ENCODE measurements at regions not wholly inside any gene's neighbourhood (a gene's known extent, or its start where the extent isn't known, plus 50 kb on each side); places are given as distances from the start of the nearest gene placed in this dataset.

DNA sequence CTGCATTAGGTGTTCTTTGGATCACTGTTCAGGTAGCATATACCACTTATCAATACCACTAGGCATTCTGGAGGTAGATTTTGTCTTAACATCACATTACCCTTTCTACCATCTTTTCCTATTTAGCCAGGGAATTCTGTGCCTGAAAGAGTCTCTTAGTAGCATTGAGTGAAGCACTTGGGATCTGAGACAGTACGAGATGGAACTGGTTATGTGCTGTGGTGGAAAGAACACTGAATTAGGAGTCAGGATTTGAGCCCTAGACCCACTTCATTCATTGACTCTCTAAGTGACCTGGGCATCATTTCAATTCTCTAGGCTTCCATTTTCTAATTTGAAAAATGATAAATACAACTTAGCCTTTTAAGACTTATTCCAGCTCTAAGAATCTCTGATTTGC, 291.1 kb downstream of the DMAC1 start:
- H3K4me1 ChIP-seq: no peaks in the 10 kb centered on the region
- H3K36me3 ChIP-seq: no peaks in the 10 kb centered on the region
- DNase-seq: no peak
- H3K9me3 ChIP-seq: no peaks in the 10 kb centered on the region
- H3K27me3 ChIP-seq: no peaks in the 10 kb centered on the region
- no peak for ATAC-seq (ENCODE audit: low FRiP score in 2 of 2)
- H3K27ac ChIP-seq: no peak overlapping the region
- no peak overlapping the region for H3K4me3 ChIP-seq
- 88 to 94% methylated on average over 1 of the region's 1 CpG for WGBS, 2 donors
- TF ChIP-seq, protein P1, sequence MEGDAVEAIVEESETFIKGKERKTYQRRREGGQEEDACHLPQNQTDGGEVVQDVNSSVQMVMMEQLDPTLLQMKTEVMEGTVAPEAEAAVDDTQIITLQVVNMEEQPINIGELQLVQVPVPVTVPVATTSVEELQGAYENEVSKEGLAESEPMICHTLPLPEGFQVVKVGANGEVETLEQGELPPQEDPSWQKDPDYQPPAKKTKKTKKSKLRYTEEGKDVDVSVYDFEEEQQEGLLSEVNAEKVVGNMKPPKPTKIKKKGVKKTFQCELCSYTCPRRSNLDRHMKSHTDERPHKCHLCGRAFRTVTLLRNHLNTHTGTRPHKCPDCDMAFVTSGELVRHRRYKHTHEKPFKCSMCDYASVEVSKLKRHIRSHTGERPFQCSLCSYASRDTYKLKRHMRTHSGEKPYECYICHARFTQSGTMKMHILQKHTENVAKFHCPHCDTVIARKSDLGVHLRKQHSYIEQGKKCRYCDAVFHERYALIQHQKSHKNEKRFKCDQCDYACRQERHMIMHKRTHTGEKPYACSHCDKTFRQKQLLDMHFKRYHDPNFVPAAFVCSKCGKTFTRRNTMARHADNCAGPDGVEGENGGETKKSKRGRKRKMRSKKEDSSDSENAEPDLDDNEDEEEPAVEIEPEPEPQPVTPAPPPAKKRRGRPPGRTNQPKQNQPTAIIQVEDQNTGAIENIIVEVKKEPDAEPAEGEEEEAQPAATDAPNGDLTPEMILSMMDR (IDR thresholded peaks at IDR 0.05): no peak
- TF ChIP-seq POLR2A (IDR thresholded peaks at IDR 0.05) (no peak), EP300 (IDR thresholded peaks at IDR 0.05) (no peak), POLR2AphosphoS5 (IDR thresholded peaks at IDR 0.05) (no peak)

DNA sequence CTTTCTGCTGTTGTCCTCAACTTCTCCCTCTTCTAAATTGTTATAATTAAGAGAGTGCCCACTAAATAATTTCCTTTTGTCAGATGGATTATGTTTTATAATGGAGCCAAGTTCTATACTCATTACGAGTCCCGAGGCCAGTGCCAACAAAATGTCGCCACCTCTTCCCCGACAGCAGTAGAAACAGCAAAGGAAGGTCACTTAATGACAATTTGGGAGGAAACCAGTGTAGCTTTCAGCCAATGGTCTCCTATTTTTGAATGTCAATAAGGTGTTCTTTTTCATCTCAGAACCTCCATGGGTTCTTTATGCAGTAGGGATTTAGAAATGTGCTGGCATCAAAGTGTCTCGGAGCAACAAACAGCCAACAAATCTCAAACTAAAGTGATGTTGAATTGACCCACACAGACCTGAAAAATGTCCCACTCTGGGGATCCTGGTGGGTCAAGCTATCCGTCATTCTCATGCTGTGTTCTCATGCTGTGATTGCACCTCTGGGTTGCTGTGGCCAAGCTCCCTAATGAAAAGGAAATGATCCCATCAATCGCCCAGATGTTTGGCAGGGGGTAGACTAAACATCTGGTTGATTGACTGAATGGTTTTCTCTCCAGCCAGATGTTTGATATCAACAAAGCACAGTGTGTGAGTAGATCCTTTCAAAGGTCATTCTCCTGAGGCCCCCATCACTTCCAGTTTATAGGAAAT, 291.9 kb downstream of the DMAC1 start:
- Histone ChIP-seq H3K27ac (no peak overlapping the region), H3K36me3 (no peaks in the 10 kb centered on the region), H3K4me1 (no peaks in the 10 kb centered on the region), H3K4me3 (no peak overlapping the region), H3K9me3 (no peaks in the 10 kb centered on the region), H3K27me3 (no peaks in the 10 kb centered on the region)
- no peak for TF ChIP-seq EP300 (IDR thresholded peaks at IDR 0.05)
- no peak for TF ChIP-seq POLR2A (IDR thresholded peaks at IDR 0.05)
- no peak for TF ChIP-seq POLR2AphosphoS5 (IDR thresholded peaks at IDR 0.05)
- WGBS, 2 donors: 68 to 75% methylated on average over 6 to 7 of the region's 7 CpGs
- DNase-seq (no peak), ATAC-seq (ENCODE audit: low FRiP score in 2 of 2) (no peak)

DNA sequence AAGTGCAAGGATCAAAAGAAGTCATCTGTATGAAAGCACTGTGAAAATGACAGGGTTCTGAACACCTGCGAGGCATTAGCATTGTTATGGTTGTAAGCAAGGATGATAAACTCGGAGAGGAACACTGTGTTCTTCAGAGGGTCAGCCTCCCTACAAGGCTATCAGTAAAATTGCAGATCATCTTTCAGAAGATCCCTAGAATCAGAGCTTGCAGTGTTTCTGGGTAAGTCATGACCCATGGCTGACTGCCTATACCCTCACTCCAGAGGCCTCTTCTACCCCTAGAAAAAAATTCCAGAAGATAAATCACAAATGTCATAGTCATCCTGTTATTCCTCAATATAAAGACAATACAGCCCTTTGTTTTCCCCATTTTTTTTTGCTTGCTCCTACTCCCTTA, 292.6 kb downstream of the DMAC1 start:
- WGBS, 2 donors: 85 to 92% methylated on average over 2 of the region's 2 CpGs
- H3K27ac ChIP-seq: no peak overlapping the region
- no peaks in the 10 kb centered on the region for H3K9me3 ChIP-seq
- H3K4me3 ChIP-seq: no peak overlapping the region
- no peak for TF ChIP-seq POLR2A (IDR thresholded peaks at IDR 0.05)
- no peak for TF ChIP-seq POLR2AphosphoS5 (IDR thresholded peaks at IDR 0.05)
- TF ChIP-seq EP300 (IDR thresholded peaks at IDR 0.05): no peak
- TF ChIP-seq, protein P1 (IDR thresholded peaks at IDR 0.05): no peak
- H3K27me3 ChIP-seq: no peaks in the 10 kb centered on the region
- H3K36me3 ChIP-seq: no peaks in the 10 kb centered on the region
- no peaks in the 10 kb centered on the region for H3K4me1 ChIP-seq
- no peak for DNase-seq
- ATAC-seq (ENCODE audit: low FRiP score in 2 of 2): no peak

GRCh38 chr9:7500521-7500920, 299.1 kb downstream of the DMAC1 start:
- Histone ChIP-seq H3K4me3 (no peak overlapping the region), H3K27me3 (no peaks in the 10 kb centered on the region), H3K9me3 (no peaks in the 10 kb centered on the region), H3K36me3 (no peaks in the 10 kb centered on the region), H3K4me1 (no peaks in the 10 kb centered on the region), H3K27ac (no peak overlapping the region)
- TF ChIP-seq, protein P1 (IDR thresholded peaks at IDR 0.05): no peak
- TF ChIP-seq POLR2A (IDR thresholded peaks at IDR 0.05): no peak
- WGBS, 2 donors: 51 to 76% methylated on average over 2 of the region's 2 CpGs
- no peak for ATAC-seq (ENCODE audit: low FRiP score in 2 of 2)
- no peak for DNase-seq

GRCh38 chr9:7491641-7492040, 307.9 kb downstream of the DMAC1 start:
- no peak for ATAC-seq (ENCODE audit: low FRiP score in 2 of 2)
- no peaks in the 10 kb centered on the region for H3K27me3 ChIP-seq
- no peak overlapping the region for H3K4me3 ChIP-seq
- H3K36me3 ChIP-seq: no peaks in the 10 kb centered on the region
- peaks cover 0 to 3% (median 0%) of the 10 kb centered on the region in 4 donors for H3K4me1 ChIP-seq
- WGBS, 2 donors: 56 to 74% methylated on average over 2 of the region's 2 CpGs
- no peak overlapping the region for H3K27ac ChIP-seq
- no peak for DNase-seq
- TF ChIP-seq, protein P1 (IDR thresholded peaks at IDR 0.05): no peak
- TF ChIP-seq POLR2A (IDR thresholded peaks at IDR 0.05) (no peak), POLR2AphosphoS5 (IDR thresholded peaks at IDR 0.05) (no peak), EP300 (IDR thresholded peaks at IDR 0.05) (no peak)
- H3K9me3 ChIP-seq: no peaks in the 10 kb centered on the region
